ENCODE measurements at regions not wholly inside any gene's neighbourhood (a gene's known extent, or its start where the extent isn't known, plus 50 kb on each side); places are given as distances from the start of the nearest gene placed in this dataset.

GRCh38 chr15:61556037-61556648, 327.0 kb upstream of the RORA start:
- TF ChIP-seq CTCF (IDR thresholded peaks at IDR 0.05; ENCODE audit: poor library complexity, severe bottlenecking), result no peak
- TF ChIP-seq SMC3 (conservative IDR thresholded peaks at IDR 0.05; ENCODE audit: poor library complexity), result no peak
- TF ChIP-seq EZH2 (IDR thresholded peaks at IDR 0.05; ENCODE audit: borderline replicate concordance, insufficient read depth, low read length, poor library complexity, severe bottlenecking), result no peak
- no peak for TF ChIP-seq TAF1 (IDR thresholded peaks at IDR 0.05; ENCODE audit: low read depth)
- TF ChIP-seq EP300 (conservative IDR thresholded peaks at IDR 0.05; ENCODE audit: poor library complexity, severe bottlenecking), result no peak
- no peak for TF ChIP-seq POLR2AphosphoS5 (IDR thresholded peaks at IDR 0.05)
- TF ChIP-seq REST (IDR thresholded peaks at IDR 0.05; ENCODE audit: borderline replicate concordance), result no peak
- TF ChIP-seq RAD21 (conservative IDR thresholded peaks at IDR 0.05), result no peak

All from neural cell (in vitro differentiated cells).